Adrenal gland (tissue), 9 donors: ENCODE measurements at regions not wholly inside any gene's neighbourhood (a gene's known extent, or its start where the extent isn't known, plus 50 kb on each side); places are given as distances from the start of the nearest gene placed in this dataset.
"Not testable (repeated sequence)": the region's sequence is repeated elsewhere in the genome, so short reads cannot be mapped to it uniquely, and the experiment has no call there.

Source experiments
- DNase-seq, 7 donors: peaks; one replicate each; pipeline ENCODE4 v3.0.0-alpha.2; 2019 to 2020
- H3K27ac ChIP-seq, 5 donors: fragments of 200-600 bp; sonication (generic) in 4 of 5; 1 replicate in 3 of 5; 2 replicates in 2 of 5; pipeline versions ENCODE4 v1.5.1 to v1.8.0; 2016 to 2020; ENCODE audit warnings: mild to moderate bottlenecking in 1 of 5
- H3K27me3 ChIP-seq: fragments of 200-600 bp; 2 replicates; pipeline ENCODE4 v1.8.0; 2021
- H3K36me3 ChIP-seq, 2 donors: fragments of 200-600 bp; replicated peaks in 1 of 2; 1 replicate in 1 of 2; 2 replicates in 1 of 2; pipeline versions ENCODE4 v1.5.1 to v1.8.0; 2018 to 2022
- H3K4me1 ChIP-seq, 2 donors: fragments of 200-600 bp; replicated peaks in 1 of 2; 1 replicate in 1 of 2; 2 replicates in 1 of 2; pipeline versions ENCODE4 v1.5.1 to v1.8.0; 2018 to 2021
- H3K4me3 ChIP-seq, 4 donors: fragments of 200-600 bp; sonication (generic) in 3 of 4; one replicate each; pipeline ENCODE4 v1.5.1; 2016 to 2018
- H3K9me3 ChIP-seq, 3 donors: fragments of 200-600 bp; sonication (generic) in 1 of 3; replicated peaks in 1 of 3; 1 replicate in 2 of 3; 2 replicates in 1 of 3; pipeline versions ENCODE4 v1.5.1 to v1.8.0; 2016 to 2021
- CTCF ChIP-seq, 6 experiments: fragments of 450-650 bp in 4 of 6; fragments of 200-600 bp in 2 of 6; sonication (generic) in 1 of 6; IDR thresholded peaks; 1 replicate in 5 of 6; 2 replicates in 1 of 6; pipeline versions ENCODE4 v1.5.1 to v1.8.0; 2016 to 2021; ENCODE audit warnings: antibody characterized with exemption in 6 of 6, mild to moderate bottlenecking in 2 of 6, moderate library complexity in 1 of 6
- POLR2A ChIP-seq, 2 donors: fragments of 450-650 bp; IDR thresholded peaks; one replicate each; pipeline ENCODE4 v1.6.1; 2017; ENCODE audit warnings: antibody characterized with exemption in 2 of 2, mild to moderate bottlenecking in 2 of 2, moderate library complexity in 1 of 2
- WGBS, 4 donors: extraction: QIAGEN DNeasy Blood & Tissue Kit in 2 of 4; methylation state at CpG; one replicate each; pipeline versions ENCODE4 v1.1.5 to v1.1.7; 2013 to 2017; 5-methylcytosine and 5-hydroxymethylcytosine counted together
- intact Hi-C, 2 donors: fragments of 100-400 bp; cut with DNase I; formaldehyde crosslinking; loops; one replicate each; pipeline versions ENCODE4 v1.14.1 to v1.15.0; 2022 to 2023
- donor health status: healthy with polysubstance abuse.
- donor health status: Bipolar disorder and iron deficiency.
- donor health status: DM: yes; HTN: yes; CAD: no.
- donor health status: DM: no; HTN: no; CAD: no.
- donor health status: DM: no; HTN: no; CAD: no.

GRCh38 chr13:28573595-28574373, 78.9 kb upstream of the FLT1 start:
- H3K9me3 ChIP-seq: no peaks in the 10 kb centered on the region
- TF ChIP-seq CTCF (IDR thresholded peaks at IDR 0.05) (no peak), POLR2A (IDR thresholded peaks at IDR 0.05) (no peak)
- H3K4me3 ChIP-seq: no peak overlapping the region
- intact Hi-C loops: no loop called here
- no peaks in the 10 kb centered on the region for H3K36me3 ChIP-seq
- no peaks in the 10 kb centered on the region for H3K4me1 ChIP-seq
- peak in 2 of 7 donors; percentile 8 to 25 for DNase-seq
- no peak overlapping the region for H3K27ac ChIP-seq
- WGBS, 4 donors: 77 to 88% (median 84%) methylated on average over 11 of the region's 11 CpGs
- no peaks in the 10 kb centered on the region for H3K27me3 ChIP-seq

GRCh38 chr13:28572871-28573270, 77.9 kb upstream of the FLT1 start:
- no peaks in the 10 kb centered on the region for H3K9me3 ChIP-seq
- intact Hi-C loops: no loop called here
- 91 to 95% (median 93%) methylated on average over 5 of the region's 5 CpGs for WGBS, 4 donors
- H3K4me3 ChIP-seq: no peak overlapping the region
- H3K4me1 ChIP-seq: no peaks in the 10 kb centered on the region
- H3K36me3 ChIP-seq: no peaks in the 10 kb centered on the region
- DNase-seq: no peak
- no peaks in the 10 kb centered on the region for H3K27me3 ChIP-seq
- no peak overlapping the region for H3K27ac ChIP-seq
- TF ChIP-seq POLR2A (IDR thresholded peaks at IDR 0.05): no peak
- no peak for TF ChIP-seq CTCF (IDR thresholded peaks at IDR 0.05)

GRCh38 chr13:28570356-28570755, 75.4 kb upstream of the FLT1 start:
- H3K4me3 ChIP-seq, DNase-seq, H3K4me1 ChIP-seq, H3K9me3 ChIP-seq, H3K36me3 ChIP-seq, H3K27ac ChIP-seq, intact Hi-C loops, H3K27me3 ChIP-seq: not testable (repeated sequence)
- 75 to 82% (median 76%) methylated on average over 7 of the region's 7 CpGs for whole genome bisulfite sequencing, 4 donors

- peak in 3 of 7 donors; percentile 30 to 47 (median 34) for DNase-seq
- 62 to 68% (median 63%) methylated on average over 5 of the region's 5 CpGs for WGBS, 4 donors
- TF ChIP-seq CTCF (IDR thresholded peaks at IDR 0.05) (no peak), POLR2A (IDR thresholded peaks at IDR 0.05) (no peak)
These were observed 75.0 kb upstream of the FLT1 start for GRCh38 chr13:28569886-28570285.

GRCh38 chr13:28568286-28568685, 73.4 kb upstream of the FLT1 start:
- intact Hi-C loops: no loop called here
- no peak for TF ChIP-seq POLR2A (IDR thresholded peaks at IDR 0.05)
- no peak for TF ChIP-seq CTCF (IDR thresholded peaks at IDR 0.05)
- H3K9me3 ChIP-seq: no peaks in the 10 kb centered on the region
- H3K27ac ChIP-seq: no peak overlapping the region
- H3K4me1 ChIP-seq: no peaks in the 10 kb centered on the region
- 51 to 83% (median 60%) methylated on average over 1 to 3 of the region's 3 CpGs for WGBS, 4 donors
- H3K27me3 ChIP-seq: no peaks in the 10 kb centered on the region
- H3K36me3 ChIP-seq: no peaks in the 10 kb centered on the region
- DNase-seq: peak; percentile 30 to 84 (median 60)
- no peak overlapping the region for H3K4me3 ChIP-seq

More at GRCh38 chr13:28569886-28570285, 75.0 kb upstream of the FLT1 start:
- Histone ChIP-seq H3K36me3 (no peaks in the 10 kb centered on the region), H3K4me1 (no peaks in the 10 kb centered on the region), H3K27me3 (no peaks in the 10 kb centered on the region), H3K27ac (no peak overlapping the region), H3K4me3 (no peak overlapping the region), H3K9me3 (no peaks in the 10 kb centered on the region)
- intact Hi-C loops: no loop called here
